Astrocyte (in vitro differentiated cells and primary cell): ENCODE measurements at regions not wholly inside any gene's neighbourhood (a gene's known extent, or its start where the extent isn't known, plus 50 kb on each side); places are given as distances from the start of the nearest gene placed in this dataset.

ENCODE experiments used
- DNase-seq: peaks from one replicate; pipeline ENCODE4 v3.0.0-alpha.2; 2010; ENCODE audit warnings: low read depth
- FAIRE-seq: peaks from 2 replicates; lab custom pipeline; 2011; peaks lifted over from hg19 to GRCh38; lab: Jason Lieb, UNC
- H2AFZ ChIP-seq: 2 replicates; pipeline ENCODE4 v1.6.0; 2012; ENCODE audit warnings: low read depth, low read length, inconsistent platforms
- H3K27ac ChIP-seq: 2 replicates; pipeline ENCODE4 v1.5.1; 2011; ENCODE audit warnings: low read depth, low read length, inconsistent platforms
- H3K27me3 ChIP-seq: 2 replicates; pipeline ENCODE4 v1.6.0; 2011; ENCODE audit warnings: low read length, inconsistent platforms; ENCODE audit not compliant: insufficient read depth
- H3K36me3 ChIP-seq: 2 replicates; pipeline ENCODE4 v1.5.1; 2011; ENCODE audit warnings: low read length, inconsistent platforms; ENCODE audit not compliant: insufficient read depth
- H3K4me1 ChIP-seq: 2 replicates; pipeline ENCODE4 v1.5.1; 2011; ENCODE audit warnings: low read length, inconsistent platforms; ENCODE audit not compliant: insufficient read depth
- H3K4me2 ChIP-seq: 2 replicates; pipeline ENCODE4 v1.6.0; 2012; ENCODE audit warnings: low read length, inconsistent platforms
- H3K4me3 ChIP-seq: 2 replicates; pipeline ENCODE4 v1.5.1; 2011; ENCODE audit warnings: low read depth, mild to moderate bottlenecking, low read length, inconsistent platforms; ENCODE audit not compliant: insufficient read depth
- H3K79me2 ChIP-seq: 2 replicates; pipeline ENCODE4 v1.6.0; 2012; ENCODE audit warnings: mild to moderate bottlenecking, low read length, inconsistent platforms; ENCODE audit not compliant: insufficient read depth
- H3K9ac ChIP-seq: 2 replicates; pipeline ENCODE4 v1.6.0; 2012; ENCODE audit warnings: mild to moderate bottlenecking, low read length, inconsistent platforms
- H3K9me3 ChIP-seq: 2 replicates; pipeline ENCODE4 v1.5.1; 2012; ENCODE audit warnings: low read depth, mild to moderate bottlenecking, low read length, inconsistent platforms; ENCODE audit not compliant: insufficient read depth
- H4K20me1 ChIP-seq: 2 replicates; pipeline ENCODE4 v1.6.0; 2012; ENCODE audit warnings: low read length, inconsistent platforms; ENCODE audit not compliant: insufficient read depth
- H3K27ac Mint-ChIP-seq: one replicate; pipeline ENCODE4 v1.8.0; 2021; ENCODE audit warnings: mild to moderate bottlenecking, mixed read lengths; ENCODE audit not compliant: unreplicated experiment
- H3K27me3 Mint-ChIP-seq: one replicate; pipeline ENCODE4 v1.8.0; 2021; ENCODE audit warnings: low read depth, mixed read lengths; ENCODE audit not compliant: unreplicated experiment
- H3K36me3 Mint-ChIP-seq: one replicate; pipeline ENCODE4 v1.8.0; 2021; ENCODE audit warnings: low read depth, mixed read lengths; ENCODE audit not compliant: unreplicated experiment
- H3K4me1 Mint-ChIP-seq: one replicate; pipeline ENCODE4 v1.8.0; 2021; ENCODE audit warnings: low read depth, mixed read lengths; ENCODE audit not compliant: unreplicated experiment
- H3K4me3 Mint-ChIP-seq: one replicate; pipeline ENCODE4 v1.8.0; 2021; ENCODE audit warnings: mild to moderate bottlenecking, moderate library complexity, mixed read lengths; ENCODE audit not compliant: unreplicated experiment
- H3K9me3 Mint-ChIP-seq: one replicate; pipeline ENCODE4 v1.8.0; 2021; ENCODE audit warnings: mild to moderate bottlenecking, mixed read lengths; ENCODE audit not compliant: unreplicated experiment
- EZH2 ChIP-seq: IDR thresholded peaks from 2 replicates; pipeline ENCODE4 v1.6.1; 2012; ENCODE audit warnings: mild to moderate bottlenecking, low read length, inconsistent platforms; ENCODE audit not compliant: insufficient read depth
- TF ChIP-seq, protein P1 (sequence below): IDR thresholded peaks from 2 replicates; pipeline ENCODE4 v1.5.1; 2011; ENCODE audit warnings: low read depth, mild to moderate bottlenecking, inconsistent platforms, low read length, moderate library complexity; ENCODE audit not compliant: insufficient read depth

DNA sequence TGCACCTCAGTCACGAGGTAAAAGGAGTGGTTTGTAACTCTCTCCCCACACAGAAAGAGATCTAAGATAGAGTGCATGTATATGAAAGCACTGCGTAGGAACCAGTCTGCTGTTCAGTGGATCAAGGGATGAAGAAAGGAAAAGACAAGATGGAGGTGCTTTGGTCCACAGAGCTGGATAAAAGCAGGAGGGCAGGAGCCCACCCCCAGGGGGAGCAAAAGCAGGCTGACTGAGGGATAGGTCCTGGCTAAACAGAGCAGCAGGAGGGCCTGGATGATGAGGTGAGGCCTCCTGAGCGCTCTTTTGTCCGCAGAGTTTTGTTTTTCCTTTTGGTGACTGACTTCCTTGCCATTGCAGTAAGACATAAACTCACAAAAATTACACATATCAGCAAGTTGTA, 293.5 kb upstream of the C9orf72 start:
- Histone ChIP-seq H3K4me2 (no peak overlapping the region), H3K9ac (no peak overlapping the region), H3K4me3 (no peak overlapping the region), H3K4me1 (no peaks in the 10 kb centered on the region), H3K27me3 (no peaks in the 10 kb centered on the region), H4K20me1 (no peaks in the 10 kb centered on the region), H3K79me2 (no peaks in the 10 kb centered on the region), H3K36me3 (no peaks in the 10 kb centered on the region), H3K9me3 (no peaks in the 10 kb centered on the region), H3K27ac (no peak overlapping the region), H2AFZ (no peak overlapping the region)
- Mint-ChIP-seq H3K27me3 (no peaks in the 10 kb centered on the region), H3K4me1 (peaks cover 21% of the 10 kb centered on the region), H3K9me3 (peaks cover under 1% of the 10 kb centered on the region), H3K27ac (no peak overlapping the region), H3K36me3 (no peaks in the 10 kb centered on the region), H3K4me3 (no peak overlapping the region)
- FAIRE-seq = no peak
- TF ChIP-seq EZH2 = no peak
- TF ChIP-seq, protein P1, sequence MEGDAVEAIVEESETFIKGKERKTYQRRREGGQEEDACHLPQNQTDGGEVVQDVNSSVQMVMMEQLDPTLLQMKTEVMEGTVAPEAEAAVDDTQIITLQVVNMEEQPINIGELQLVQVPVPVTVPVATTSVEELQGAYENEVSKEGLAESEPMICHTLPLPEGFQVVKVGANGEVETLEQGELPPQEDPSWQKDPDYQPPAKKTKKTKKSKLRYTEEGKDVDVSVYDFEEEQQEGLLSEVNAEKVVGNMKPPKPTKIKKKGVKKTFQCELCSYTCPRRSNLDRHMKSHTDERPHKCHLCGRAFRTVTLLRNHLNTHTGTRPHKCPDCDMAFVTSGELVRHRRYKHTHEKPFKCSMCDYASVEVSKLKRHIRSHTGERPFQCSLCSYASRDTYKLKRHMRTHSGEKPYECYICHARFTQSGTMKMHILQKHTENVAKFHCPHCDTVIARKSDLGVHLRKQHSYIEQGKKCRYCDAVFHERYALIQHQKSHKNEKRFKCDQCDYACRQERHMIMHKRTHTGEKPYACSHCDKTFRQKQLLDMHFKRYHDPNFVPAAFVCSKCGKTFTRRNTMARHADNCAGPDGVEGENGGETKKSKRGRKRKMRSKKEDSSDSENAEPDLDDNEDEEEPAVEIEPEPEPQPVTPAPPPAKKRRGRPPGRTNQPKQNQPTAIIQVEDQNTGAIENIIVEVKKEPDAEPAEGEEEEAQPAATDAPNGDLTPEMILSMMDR = no peak
- DNase-seq = no peak

DNA sequence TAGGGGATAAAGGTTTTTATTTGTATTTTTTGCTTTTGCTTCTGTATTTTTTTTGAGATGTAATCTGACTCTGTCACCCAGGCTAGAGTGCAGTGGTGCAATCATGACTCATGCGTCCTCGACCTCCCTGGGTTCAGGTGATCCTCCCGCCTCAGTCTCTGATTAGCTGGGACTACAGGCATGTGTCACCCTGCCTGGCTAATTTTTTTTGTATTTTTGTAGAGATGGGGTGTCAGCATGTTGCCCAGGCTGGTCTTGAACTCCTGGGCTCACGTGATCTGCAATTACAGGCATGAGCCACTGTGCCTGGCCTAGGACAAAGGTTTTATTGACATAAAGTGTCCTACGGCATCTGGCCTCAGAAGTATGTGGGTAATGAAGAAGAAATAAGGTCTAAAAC, 297.1 kb upstream of the C9orf72 start:
- H3K9ac ChIP-seq = no peak overlapping the region
- no peak overlapping the region for H3K4me3 ChIP-seq
- DNase-seq (no peak), FAIRE-seq (no peak)
- H3K4me1 Mint-ChIP-seq = peaks cover 1% of the 10 kb centered on the region
- no peak overlapping the region for H3K4me2 ChIP-seq
- no peaks in the 10 kb centered on the region for H3K4me1 ChIP-seq
- H3K27me3 Mint-ChIP-seq = no peaks in the 10 kb centered on the region
- no peak overlapping the region for H2AFZ ChIP-seq
- H3K27ac Mint-ChIP-seq = no peak overlapping the region
- peaks cover 8% of the 10 kb centered on the region for H3K9me3 Mint-ChIP-seq
- no peaks in the 10 kb centered on the region for H3K79me2 ChIP-seq
- TF ChIP-seq EZH2 = no peak
- TF ChIP-seq, protein P1 = no peak
- H3K36me3 ChIP-seq = no peaks in the 10 kb centered on the region
- no peaks in the 10 kb centered on the region for H4K20me1 ChIP-seq
- no peaks in the 10 kb centered on the region for H3K27me3 ChIP-seq
- no peaks in the 10 kb centered on the region for H3K9me3 ChIP-seq
- no peaks in the 10 kb centered on the region for H3K36me3 Mint-ChIP-seq
- no peak overlapping the region for H3K27ac ChIP-seq
- no peak overlapping the region for H3K4me3 Mint-ChIP-seq

DNA sequence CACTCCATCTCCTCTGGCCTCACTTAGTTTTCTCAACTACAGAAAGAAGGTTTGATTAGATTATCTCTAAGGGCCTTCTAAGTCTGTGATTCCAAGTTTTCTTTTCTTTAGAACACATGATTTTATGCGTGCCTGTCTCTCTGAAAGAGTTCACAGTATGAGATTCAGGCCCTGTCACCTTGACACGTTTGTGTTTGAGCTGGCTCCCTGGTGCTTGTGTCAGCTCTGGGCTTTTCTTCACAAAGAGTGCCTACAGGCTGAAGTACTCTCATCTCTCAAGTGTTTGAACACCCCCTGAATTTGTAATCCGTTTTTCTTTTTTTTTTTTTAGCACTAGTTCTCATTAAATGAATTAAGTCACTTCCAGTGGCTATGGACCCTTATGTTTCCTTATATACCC, 306.9 kb upstream of the C9orf72 start:
- Histone ChIP-seq H2AFZ (no peak overlapping the region), H3K4me3 (no peak overlapping the region), H3K9ac (no peak overlapping the region), H3K27ac (no peak overlapping the region), H3K27me3 (no peaks in the 10 kb centered on the region), H3K36me3 (no peaks in the 10 kb centered on the region), H4K20me1 (no peaks in the 10 kb centered on the region), H3K4me1 (no peaks in the 10 kb centered on the region), H3K79me2 (no peaks in the 10 kb centered on the region), H3K4me2 (no peak overlapping the region), H3K9me3 (no peaks in the 10 kb centered on the region)
- Mint-ChIP-seq H3K4me1 (peaks cover 9% of the 10 kb centered on the region), H3K9me3 (peaks cover 2% of the 10 kb centered on the region), H3K27ac (no peak overlapping the region), H3K27me3 (peaks cover 3% of the 10 kb centered on the region), H3K4me3 (no peak overlapping the region), H3K36me3 (no peaks in the 10 kb centered on the region)
- TF ChIP-seq, protein P1 = no peak
- TF ChIP-seq EZH2 = no peak
- no peak for FAIRE-seq
- DNase-seq = no peak
